Mesendoderm (in vitro differentiated cells): ENCODE measurements at regions not wholly inside any gene's neighbourhood (a gene's known extent, or its start where the extent isn't known, plus 50 kb on each side); places are given as distances from the start of the nearest gene placed in this dataset.

Experiments
- DNase-seq: peaks from one replicate; pipeline ENCODE4 v3.0.0; 2013
- H2AK5ac ChIP-seq: 2 replicates; pipeline ENCODE4 v1.6.1; 2013; ENCODE audit warnings: low read length, inconsistent platforms
- H2BK120ac ChIP-seq: 2 replicates; pipeline ENCODE4 v1.6.1; 2013; ENCODE audit warnings: low read depth, mild to moderate bottlenecking, low read length, moderate library complexity, mixed read lengths
- H2BK15ac ChIP-seq: replicated peaks from 2 replicates; pipeline ENCODE4 v1.6.1; 2013; ENCODE audit warnings: low read depth, mild to moderate bottlenecking, moderate library complexity
- H2BK5ac ChIP-seq: 2 replicates; pipeline ENCODE4 v1.6.1; 2013; ENCODE audit warnings: low read length, inconsistent platforms
- H3K18ac ChIP-seq: 2 replicates; pipeline ENCODE4 v1.6.1; 2013; ENCODE audit warnings: mild to moderate bottlenecking, low read length, mixed read lengths
- H3K23ac ChIP-seq: one replicate; pipeline ENCODE4 v1.6.1; 2013; ENCODE audit warnings: low read length
- H3K27ac ChIP-seq: 2 replicates; pipeline ENCODE4 v1.5.1; 2013; ENCODE audit warnings: low read depth, mild to moderate bottlenecking, inconsistent platforms, low read length, moderate library complexity
- H3K27me3 ChIP-seq: 2 replicates; pipeline ENCODE4 v1.6.1; 2013; ENCODE audit warnings: low read length, control low read depth, mild to moderate bottlenecking, inconsistent platforms; ENCODE audit not compliant: insufficient read depth, poor library complexity
- H3K36me3 ChIP-seq: 2 replicates; pipeline ENCODE4 v1.6.1; 2013; ENCODE audit warnings: low read length, inconsistent platforms; ENCODE audit not compliant: control insufficient read depth, insufficient read depth
- H3K4ac ChIP-seq: one replicate; pipeline ENCODE4 v1.6.1; 2013; ENCODE audit warnings: low read depth, mild to moderate bottlenecking, low read length, moderate library complexity
- H3K4me1 ChIP-seq: 2 replicates; pipeline ENCODE4 v1.6.1; 2013; ENCODE audit warnings: low read depth, low read length, inconsistent platforms; ENCODE audit not compliant: control insufficient read depth
- H3K4me2 ChIP-seq: 2 replicates; pipeline ENCODE4 v1.6.1; 2013; ENCODE audit warnings: low read length
- H3K4me3 ChIP-seq: 2 replicates; pipeline ENCODE4 v1.5.1; 2013; ENCODE audit warnings: mild to moderate bottlenecking, low read length
- H3K56ac ChIP-seq: one replicate; pipeline ENCODE4 v1.6.1; 2013; ENCODE audit warnings: low read length
- H3K79me1 ChIP-seq: 2 replicates; pipeline ENCODE4 v1.6.1; 2013; ENCODE audit warnings: low read length, inconsistent platforms
- H3K79me2 ChIP-seq: 2 replicates; pipeline ENCODE4 v1.6.1; 2013; ENCODE audit warnings: mild to moderate bottlenecking, low read length; ENCODE audit not compliant: control insufficient read depth, insufficient read depth
- H3K9ac ChIP-seq: 2 replicates; pipeline ENCODE4 v1.6.1; 2013; ENCODE audit warnings: low read length, inconsistent platforms
- H4K5ac ChIP-seq: one replicate; pipeline ENCODE4 v1.6.1; 2013; ENCODE audit warnings: low read length
- H4K8ac ChIP-seq: one replicate; pipeline ENCODE4 v1.6.1; 2013; ENCODE audit warnings: low read depth, mild to moderate bottlenecking, control low read depth, low read length, moderate library complexity
- WGBS: extraction: QIAGEN DNeasy Blood & Tissue Kit; methylation state at CpG from one replicate; pipeline ENCODE4 v1.1.7; 2013; ENCODE audit warnings: low lambda C conversion rate, missing lambda C conversion rate; ENCODE audit not compliant: insufficient coverage; ENCODE audit errors: extremely low coverage; 5-methylcytosine and 5-hydroxymethylcytosine counted together

DNA sequence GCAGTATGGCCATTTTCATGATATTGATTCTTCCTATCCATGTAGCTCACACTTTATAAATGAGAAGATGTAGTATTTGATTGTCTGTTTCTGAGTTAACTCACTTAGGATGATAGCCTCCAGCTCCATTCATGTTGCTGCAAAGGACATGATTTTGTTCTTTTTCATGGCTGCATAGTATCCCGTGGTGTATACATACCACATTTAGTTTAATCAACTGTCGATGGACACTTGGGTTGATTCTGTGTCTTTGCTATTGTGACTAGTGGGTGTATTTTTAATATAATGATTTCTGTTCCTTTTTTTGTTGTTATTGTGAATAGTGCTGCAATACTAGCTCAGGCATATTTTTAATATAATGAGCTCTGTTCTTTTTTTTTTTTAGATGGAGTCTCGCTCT, 560.3 kb upstream of the ZNF608 start:
- Histone ChIP-seq H3K79me2 (no peaks in the 10 kb centered on the region), H4K5ac (no peak overlapping the region), H2BK5ac (no peak overlapping the region), H2BK120ac (no peak overlapping the region), H3K4me2 (no peak overlapping the region), H4K8ac (no peak overlapping the region), H3K18ac (no peak overlapping the region), H3K9ac (no peak overlapping the region), H2BK15ac (no peak overlapping the region), H3K4ac (no peak overlapping the region), H3K36me3 (no peaks in the 10 kb centered on the region), H3K56ac (no peak overlapping the region), H3K23ac (no peak overlapping the region), H3K4me1 (no peaks in the 10 kb centered on the region), H3K79me1 (no peaks in the 10 kb centered on the region), H3K27me3 (no peaks in the 10 kb centered on the region), H2AK5ac (no peak overlapping the region), H3K4me3 (no peak overlapping the region), H3K27ac (no peak overlapping the region)
- no CpG with 5 or more reads among the region's 3 CpGs for WGBS
- no peak for DNase-seq

DNA sequence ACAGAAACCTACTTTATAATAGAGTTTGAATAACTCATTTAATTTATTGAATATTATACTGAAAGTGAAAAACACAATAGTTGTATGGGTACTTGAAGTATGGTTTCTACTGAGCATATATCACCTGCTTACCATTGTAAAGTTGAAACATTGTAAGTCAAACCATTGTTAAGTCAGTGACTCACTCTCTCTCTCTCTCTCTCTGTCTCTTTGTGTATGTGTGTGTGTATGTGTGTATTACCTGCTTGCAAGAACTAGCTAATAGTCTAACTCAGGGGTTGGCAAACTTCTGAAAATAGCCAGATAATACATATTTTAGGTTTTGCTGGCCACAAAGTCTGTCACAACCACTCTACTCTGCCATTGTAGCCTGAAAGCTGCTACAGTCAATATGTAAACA, 564.3 kb upstream of the ZNF608 start:
- Histone ChIP-seq H3K18ac (no peak overlapping the region), H3K4me3 (no peak overlapping the region), H3K79me2 (no peaks in the 10 kb centered on the region), H3K79me1 (no peaks in the 10 kb centered on the region), H3K27ac (no peak overlapping the region), H2BK15ac (no peak overlapping the region), H3K56ac (no peak overlapping the region), H3K4me2 (no peak overlapping the region), H3K4me1 (no peaks in the 10 kb centered on the region), H2BK120ac (no peak overlapping the region), H4K5ac (no peak overlapping the region), H3K9ac (no peak overlapping the region), H4K8ac (no peak overlapping the region), H3K4ac (no peak overlapping the region), H2BK5ac (no peak overlapping the region), H3K27me3 (no peaks in the 10 kb centered on the region), H2AK5ac (no peak overlapping the region), H3K23ac (no peak overlapping the region), H3K36me3 (no peaks in the 10 kb centered on the region)
- DNase-seq = no peak

DNA sequence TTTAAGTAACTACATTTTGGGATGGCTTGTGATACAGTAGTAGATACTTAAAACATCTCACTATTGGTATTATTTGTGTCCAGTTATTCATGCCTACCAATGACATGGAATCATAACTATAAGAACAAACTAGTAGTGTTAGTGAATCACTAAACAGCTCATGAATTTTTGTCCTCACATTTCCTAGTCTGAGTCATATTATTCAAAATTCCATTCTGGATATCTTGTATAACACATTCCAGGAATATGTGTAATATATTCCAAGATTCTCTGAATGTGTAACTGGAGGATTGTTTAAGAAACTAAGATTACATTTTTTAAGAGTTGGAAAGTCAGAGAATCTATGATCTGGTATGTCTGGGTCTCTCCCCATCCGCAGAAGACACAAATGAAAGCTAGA, 565.3 kb upstream of the ZNF608 start:
- H3K18ac ChIP-seq = no peak overlapping the region
- no peak overlapping the region for H3K23ac ChIP-seq
- no peaks in the 10 kb centered on the region for H3K79me2 ChIP-seq
- no peak overlapping the region for H2AK5ac ChIP-seq
- no peak overlapping the region for H3K9ac ChIP-seq
- no peak overlapping the region for H3K4me2 ChIP-seq
- DNase-seq = no peak
- no peak overlapping the region for H3K27ac ChIP-seq
- H2BK120ac ChIP-seq = no peak overlapping the region
- no peak overlapping the region for H3K4ac ChIP-seq
- no peak overlapping the region for H3K56ac ChIP-seq
- no peak overlapping the region for H3K4me3 ChIP-seq
- no peak overlapping the region for H4K8ac ChIP-seq
- no peaks in the 10 kb centered on the region for H3K79me1 ChIP-seq
- no peak overlapping the region for H2BK15ac ChIP-seq
- no CpG with 5 or more reads among the region's 1 CpG for WGBS
- no peak overlapping the region for H2BK5ac ChIP-seq
- no peaks in the 10 kb centered on the region for H3K27me3 ChIP-seq
- no peak overlapping the region for H4K5ac ChIP-seq
- H3K4me1 ChIP-seq = no peaks in the 10 kb centered on the region
- no peaks in the 10 kb centered on the region for H3K36me3 ChIP-seq

DNA sequence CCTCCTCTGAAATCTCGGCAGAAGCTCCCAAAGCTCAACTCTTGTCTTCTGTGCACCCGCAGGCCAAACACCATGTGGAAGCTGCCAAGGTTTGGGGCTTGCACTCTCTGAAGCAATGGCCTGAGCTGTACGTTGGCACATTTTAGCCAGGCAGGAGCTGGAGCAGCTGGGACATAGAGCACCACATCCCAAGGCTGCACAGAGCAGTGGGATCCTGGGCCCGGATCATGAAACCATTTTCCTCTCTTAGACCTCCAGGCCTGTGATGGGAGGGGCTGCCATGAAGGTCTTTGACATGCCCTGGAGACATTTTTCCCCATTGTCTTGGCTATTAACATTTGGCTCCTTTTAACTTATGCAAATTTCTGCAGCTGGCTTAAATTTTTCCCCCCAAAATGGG, 567.1 kb upstream of the ZNF608 start:
- Histone ChIP-seq H3K27ac (no peak overlapping the region), H3K79me1 (no peaks in the 10 kb centered on the region), H3K36me3 (no peaks in the 10 kb centered on the region), H4K8ac (no peak overlapping the region), H4K5ac (no peak overlapping the region), H3K18ac (no peak overlapping the region), H3K4me1 (peaks cover 2% of the 10 kb centered on the region), H2BK15ac (no peak overlapping the region), H3K23ac (no peak overlapping the region), H2BK120ac (no peak overlapping the region), H3K9ac (no peak overlapping the region), H3K56ac (no peak overlapping the region), H3K27me3 (no peaks in the 10 kb centered on the region), H3K4ac (no peak overlapping the region), H2AK5ac (no peak overlapping the region), H3K4me2 (no peak overlapping the region), H3K4me3 (no peak overlapping the region), H3K79me2 (no peaks in the 10 kb centered on the region), H2BK5ac (no peak overlapping the region)
- no peak for DNase-seq
- no CpG with 5 or more reads among the region's 4 CpGs for WGBS

DNA sequence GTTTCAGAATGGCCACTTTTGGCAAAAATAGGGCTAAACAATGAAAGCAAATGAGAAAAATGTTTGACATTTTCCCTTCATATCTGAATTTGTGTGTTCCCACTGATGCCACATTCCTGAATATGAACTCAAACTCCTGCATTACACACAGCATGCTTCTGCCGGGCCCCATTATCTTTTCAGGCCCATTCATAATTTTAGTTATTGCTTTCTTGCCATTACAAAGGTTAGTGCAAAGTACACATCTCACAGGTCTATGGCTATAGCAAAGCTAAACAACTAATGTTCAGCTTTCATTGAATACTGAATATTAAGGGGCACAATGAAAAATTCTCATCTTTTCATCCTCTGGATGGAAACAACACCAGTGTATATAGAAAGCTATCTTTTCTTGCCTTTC, 568.9 kb upstream of the ZNF608 start:
- no peak overlapping the region for H3K27ac ChIP-seq
- H3K79me2 ChIP-seq = no peaks in the 10 kb centered on the region
- no peak overlapping the region for H3K56ac ChIP-seq
- DNase-seq = no peak
- H3K4me1 ChIP-seq = peaks cover 2% of the 10 kb centered on the region
- H2AK5ac ChIP-seq = no peak overlapping the region
- H3K36me3 ChIP-seq = no peaks in the 10 kb centered on the region
- no peak overlapping the region for H3K18ac ChIP-seq
- H3K4me3 ChIP-seq = no peak overlapping the region
- H3K4me2 ChIP-seq = no peak overlapping the region
- H3K4ac ChIP-seq = no peak overlapping the region
- H4K5ac ChIP-seq = no peak overlapping the region
- H4K8ac ChIP-seq = no peak overlapping the region
- H3K79me1 ChIP-seq = no peaks in the 10 kb centered on the region
- no peak overlapping the region for H2BK120ac ChIP-seq
- no peak overlapping the region for H2BK15ac ChIP-seq
- H3K9ac ChIP-seq = no peak overlapping the region
- H3K23ac ChIP-seq = no peak overlapping the region
- WGBS = no CpG with 5 or more reads among the region's 1 CpG
- no peak overlapping the region for H2BK5ac ChIP-seq
- no peaks in the 10 kb centered on the region for H3K27me3 ChIP-seq

DNA sequence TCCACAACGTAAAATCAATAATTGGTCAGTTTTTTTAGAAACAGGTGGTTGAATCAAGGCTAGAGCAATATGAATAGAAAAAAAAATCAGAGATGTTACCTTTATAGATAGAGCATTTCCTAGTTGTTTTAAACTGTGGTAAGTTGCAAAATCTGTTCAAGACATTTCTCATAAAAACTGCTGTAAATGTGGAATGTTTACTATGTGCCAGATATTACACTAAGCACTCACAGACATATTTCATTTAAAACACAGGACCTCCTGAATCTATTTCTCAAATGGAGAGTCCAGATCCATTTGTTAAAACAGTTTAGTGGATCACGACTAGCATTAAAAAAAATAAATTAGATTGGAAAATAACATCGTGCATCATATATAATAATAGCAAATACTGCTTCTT, 570.0 kb upstream of the ZNF608 start:
- DNase-seq = no peak

More for the DNA sequence above, 570.0 kb upstream of the ZNF608 start:
- H3K4me2 ChIP-seq = no peak overlapping the region
- peaks cover 2% of the 10 kb centered on the region for H3K4me1 ChIP-seq
- no CpG with 5 or more reads among the region's 3 CpGs for WGBS
- no peaks in the 10 kb centered on the region for H3K36me3 ChIP-seq
- no peaks in the 10 kb centered on the region for H3K79me2 ChIP-seq
- no peak overlapping the region for H3K56ac ChIP-seq
- no peaks in the 10 kb centered on the region for H3K27me3 ChIP-seq
- no peak overlapping the region for H4K8ac ChIP-seq
- no peak overlapping the region for H4K5ac ChIP-seq
- no peak overlapping the region for H3K23ac ChIP-seq
- H3K4me3 ChIP-seq = no peak overlapping the region
- H3K79me1 ChIP-seq = no peaks in the 10 kb centered on the region
- no peak overlapping the region for H2BK5ac ChIP-seq
- no peak overlapping the region for H3K18ac ChIP-seq
- no peak overlapping the region for H3K27ac ChIP-seq
- H2BK15ac ChIP-seq = no peak overlapping the region
- no peak overlapping the region for H3K4ac ChIP-seq
- no peak overlapping the region for H2AK5ac ChIP-seq
- H3K9ac ChIP-seq = no peak overlapping the region
- no peak overlapping the region for H2BK120ac ChIP-seq
